Activated naive CD8-positive, alpha-beta T cell treated with anti-CD3 and anti-CD28 coated beads, Interleukin-2, amount 50 U/mL, for 16 hours (primary cell): ENCODE measurements at regions not wholly inside any gene's neighbourhood (a gene's known extent, or its start where the extent isn't known, plus 50 kb on each side); places are given as distances from the start of the nearest gene placed in this dataset.

Experiments
- DNase-seq: peaks from one replicate; pipeline ENCODE4 v3.0.0-alpha.2; 2020; ENCODE audit warnings: low read depth, low spot score

GRCh38 chr20:20827992-20828597 is 115.7 kb upstream of the RALGAPA2 start:
- DNase-seq, result no peak

- DNase-seq, result no peak
These were observed 112.6 kb upstream of the RALGAPA2 start for GRCh38 chr20:20824924-20825584.

GRCh38 chr20:20823476-20823881 is 111.0 kb upstream of the RALGAPA2 start:
- no peak for DNase-seq

- DNase-seq, result no peak
These were observed 109.2 kb upstream of the RALGAPA2 start for GRCh38 chr20:20821484-20822260.

- no peak for DNase-seq
These were observed 108.5 kb upstream of the RALGAPA2 start for GRCh38 chr20:20820785-20821483.

- DNase-seq, result no peak
These were observed 107.7 kb upstream of the RALGAPA2 start for GRCh38 chr20:20820104-20820503.

GRCh38 chr20:20816969-20817755 is 104.7 kb upstream of the RALGAPA2 start:
- DNase-seq, result no peak

GRCh38 chr20:20815711-20816455 is 103.4 kb upstream of the RALGAPA2 start:
- no peak for DNase-seq

- no peak for DNase-seq
These were observed 102.2 kb upstream of the RALGAPA2 start for GRCh38 chr20:20814685-20815084.

GRCh38 chr20:20812136-20812535 is 99.7 kb upstream of the RALGAPA2 start:
- no peak for DNase-seq

- DNase-seq, result no peak
These were observed 95.6 kb upstream of the RALGAPA2 start for GRCh38 chr20:20808016-20808415.

- no peak for DNase-seq
These were observed 94.0 kb upstream of the RALGAPA2 start for GRCh38 chr20:20806121-20807095.

GRCh38 chr20:20803011-20803410 is 90.6 kb upstream of the RALGAPA2 start:
- no peak for DNase-seq

- DNase-seq, result no peak
These were observed 89.9 kb upstream of the RALGAPA2 start for GRCh38 chr20:20802328-20802727.

- no peak for DNase-seq
These were observed 87.4 kb upstream of the RALGAPA2 start for GRCh38 chr20:20799716-20800312.

GRCh38 chr20:20797521-20798310 is 85.3 kb upstream of the RALGAPA2 start:
- no peak for DNase-seq

GRCh38 chr20:20796766-20797440 is 84.5 kb upstream of the RALGAPA2 start:
- no peak for DNase-seq

GRCh38 chr20:20795721-20796120 is 83.3 kb upstream of the RALGAPA2 start:
- DNase-seq, result no peak
